Activated T-cell treated with anti-CD3 and anti-CD28 coated beads for 4 hours (primary cell): ENCODE measurements at regions not wholly inside any gene's neighbourhood (a gene's known extent, or its start where the extent isn't known, plus 50 kb on each side); places are given as distances from the start of the nearest gene placed in this dataset.

Source experiments
- DNase-seq: peaks from one replicate; pipeline ENCODE4 v3.0.0-alpha.2; 2020

DNA sequence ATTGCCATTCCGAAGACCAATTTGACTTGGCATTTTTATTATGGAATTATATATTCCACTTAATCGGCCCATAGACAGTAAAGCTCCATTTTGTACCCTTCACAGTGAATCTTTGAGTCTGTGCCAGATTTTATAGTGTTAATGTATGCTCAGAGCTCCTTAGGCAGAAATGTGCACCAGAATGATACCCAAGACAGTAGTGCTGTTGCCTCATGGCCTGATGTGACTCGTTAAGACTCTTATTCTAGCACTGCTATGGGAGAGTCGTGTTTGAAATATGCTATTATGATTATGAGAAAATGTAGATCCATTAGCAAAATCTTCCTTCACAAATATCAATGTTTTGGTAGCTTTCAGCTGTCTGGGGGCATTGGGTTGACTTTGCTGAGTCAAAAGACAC, 209.8 kb upstream of the RAG2 start:
- DNase-seq: no peak

DNA sequence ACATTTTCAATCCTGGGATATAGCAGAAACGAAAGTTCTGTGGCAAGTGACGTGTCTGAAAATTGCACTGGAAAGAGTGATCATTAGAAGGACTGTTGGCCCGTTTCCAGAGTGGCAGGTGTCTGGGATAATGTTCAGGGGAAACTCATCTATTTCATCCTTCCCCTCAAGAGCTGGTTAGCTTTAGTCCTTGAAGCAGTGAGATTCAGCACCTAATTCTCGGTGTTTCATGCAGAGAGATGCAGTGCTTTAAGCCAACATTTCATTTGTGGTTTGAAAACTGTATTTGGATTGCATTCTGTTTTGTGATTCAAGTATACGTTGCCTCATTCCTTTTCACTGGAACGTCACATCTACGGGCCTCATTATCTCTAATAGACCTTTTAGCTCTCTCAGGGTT, 205.0 kb upstream of the RAG2 start:
- DNase-seq: no peak

- DNase-seq: no peak
Observed at GRCh38 chr11:36792996-36793914, 195.2 kb upstream of the RAG2 start.

DNA sequence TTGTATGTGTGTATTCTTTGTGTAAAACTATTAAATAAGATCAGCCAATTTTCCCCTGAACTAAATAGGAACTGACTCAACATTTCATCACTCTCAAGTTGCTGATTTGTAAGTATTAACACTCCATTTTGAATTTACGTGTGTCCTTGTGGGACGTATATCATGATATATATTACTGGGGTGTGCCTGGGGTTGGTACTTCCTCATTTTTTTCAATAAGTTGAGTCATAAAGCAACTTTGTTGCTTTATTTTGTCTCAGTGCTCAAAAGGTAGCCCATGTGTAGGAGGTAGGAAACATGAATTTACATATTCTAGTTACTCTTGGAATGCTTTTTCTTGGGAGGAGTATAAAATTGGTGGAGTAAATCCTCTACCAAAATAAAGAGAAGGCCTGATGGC, 193.9 kb upstream of the RAG2 start:
- DNase-seq: no peak

GRCh38 chr11:36790526-36790925, 192.5 kb upstream of the RAG2 start:
- no peak for DNase-seq

DNA sequence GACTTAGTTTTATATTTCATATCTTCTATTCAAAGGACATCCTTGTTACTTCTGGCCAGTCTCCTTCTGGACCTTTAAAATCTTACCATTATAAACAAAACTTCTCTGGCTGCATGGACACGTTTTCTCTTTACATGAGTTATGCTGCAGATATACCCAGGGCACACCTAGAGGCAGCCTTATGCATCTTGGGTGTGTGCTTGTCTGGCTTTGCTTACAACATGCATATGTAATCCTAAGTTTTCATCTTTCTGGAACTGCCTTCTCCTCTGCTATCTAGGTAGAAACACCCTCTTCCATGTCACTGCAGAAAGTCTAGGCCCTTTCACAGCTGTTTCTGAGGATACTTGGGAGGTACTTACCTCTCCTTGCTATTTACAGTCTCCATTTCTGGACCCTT, 185.8 kb upstream of the RAG2 start:
- no peak for DNase-seq

DNA sequence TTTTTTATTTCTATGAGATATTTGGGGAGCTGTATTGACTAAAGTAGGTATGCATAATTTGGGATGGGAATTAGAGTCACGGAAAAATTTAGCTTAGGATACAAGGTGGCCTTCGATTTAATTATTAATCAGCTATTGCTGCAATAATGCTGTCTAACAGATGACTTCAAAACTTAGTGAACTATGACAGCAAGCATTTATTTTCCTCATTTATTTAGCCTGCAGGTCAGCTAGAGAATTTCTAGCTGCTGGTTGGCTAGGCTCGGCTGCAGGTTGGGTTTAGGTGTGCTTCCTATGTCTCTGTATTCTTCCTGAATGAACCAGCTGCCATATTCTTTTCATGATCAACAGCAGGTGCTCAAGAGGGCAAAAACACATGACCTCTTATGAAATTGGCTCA, 181.8 kb upstream of the RAG2 start:
- no peak for DNase-seq

- DNase-seq: no peak
Observed at GRCh38 chr11:36777311-36777710, 179.3 kb upstream of the RAG2 start.

DNA sequence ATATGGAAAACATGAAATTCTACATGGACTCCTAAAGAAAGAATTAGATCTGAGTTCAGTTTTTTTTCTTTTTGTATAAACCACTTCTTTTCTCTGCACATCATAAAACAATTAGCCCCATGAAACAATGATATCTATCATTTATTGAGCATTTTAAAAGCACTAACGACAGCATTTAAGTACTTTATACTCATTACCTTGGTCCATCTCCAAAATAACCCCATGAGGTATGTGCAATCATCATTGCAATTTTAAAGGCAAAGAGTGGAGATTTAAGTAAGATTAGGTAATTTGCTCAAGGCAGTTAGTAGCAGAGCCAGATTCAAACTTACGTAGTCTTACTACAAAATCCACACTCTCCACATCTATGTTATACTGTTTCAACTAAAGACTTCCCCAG, 177.7 kb upstream of the RAG2 start:
- no peak for DNase-seq

GRCh38 chr11:36775130-36775529, 177.1 kb upstream of the RAG2 start:
- DNase-seq: no peak

GRCh38 chr11:36774603-36775002, 176.6 kb upstream of the RAG2 start:
- no peak for DNase-seq

GRCh38 chr11:36763187-36763586, 165.2 kb upstream of the RAG2 start:
- no peak for DNase-seq

- DNase-seq: no peak
Observed at GRCh38 chr11:36757075-36757474, 159.0 kb upstream of the RAG2 start.

DNA sequence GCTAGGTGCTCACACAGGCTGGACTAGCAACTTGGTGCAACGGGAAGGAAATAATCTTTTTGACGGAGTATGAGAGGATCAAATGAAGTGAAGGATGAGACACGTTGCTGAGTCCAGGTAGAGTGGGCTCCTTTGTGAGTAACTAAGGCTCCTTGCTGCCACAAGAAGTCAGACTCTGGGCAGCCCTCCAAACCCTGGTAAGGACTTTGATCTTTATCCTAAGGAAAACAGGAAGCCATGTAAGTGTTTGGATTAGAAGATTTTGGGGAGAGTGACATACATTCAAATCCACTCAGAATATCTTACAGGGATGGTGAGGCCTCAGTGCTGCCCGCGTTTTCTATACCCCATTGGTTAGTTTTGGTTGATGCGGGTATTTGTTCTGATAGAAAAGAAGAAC, 155.9 kb upstream of the RAG2 start:
- DNase-seq: no peak

GRCh38 chr11:36751996-36752395, 154.0 kb upstream of the RAG2 start:
- DNase-seq: no peak

DNA sequence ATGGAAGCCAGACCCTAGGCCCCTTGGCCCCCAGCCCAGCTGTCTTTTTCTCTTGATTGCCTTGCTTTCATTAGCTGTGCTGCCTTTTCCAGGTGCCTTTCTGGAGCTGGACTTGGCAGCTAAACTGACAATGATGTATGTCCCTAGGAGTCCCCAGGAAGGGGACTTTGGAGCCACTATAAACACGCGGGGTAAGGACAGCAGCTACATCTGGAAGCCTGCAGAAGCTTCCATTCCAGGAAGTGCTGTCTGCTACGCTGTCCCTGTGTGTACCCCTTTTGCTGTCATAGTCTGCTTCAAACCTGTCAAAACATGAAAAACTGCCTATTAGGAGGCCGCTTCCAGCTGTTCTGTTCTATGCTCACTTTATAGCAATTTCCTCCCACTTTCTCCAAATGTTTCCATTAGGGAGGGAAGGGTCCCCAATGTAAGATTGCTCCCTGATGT, 153.3 kb upstream of the RAG2 start:
- no peak for DNase-seq

- no peak for DNase-seq
Observed at GRCh38 chr11:36750349-36750748, 152.3 kb upstream of the RAG2 start.

GRCh38 chr11:36748836-36749235, 150.8 kb upstream of the RAG2 start:
- no peak for DNase-seq

- DNase-seq: peak; percentile 73
Observed at GRCh38 chr11:36746886-36747710, 149.1 kb upstream of the RAG2 start.

DNA sequence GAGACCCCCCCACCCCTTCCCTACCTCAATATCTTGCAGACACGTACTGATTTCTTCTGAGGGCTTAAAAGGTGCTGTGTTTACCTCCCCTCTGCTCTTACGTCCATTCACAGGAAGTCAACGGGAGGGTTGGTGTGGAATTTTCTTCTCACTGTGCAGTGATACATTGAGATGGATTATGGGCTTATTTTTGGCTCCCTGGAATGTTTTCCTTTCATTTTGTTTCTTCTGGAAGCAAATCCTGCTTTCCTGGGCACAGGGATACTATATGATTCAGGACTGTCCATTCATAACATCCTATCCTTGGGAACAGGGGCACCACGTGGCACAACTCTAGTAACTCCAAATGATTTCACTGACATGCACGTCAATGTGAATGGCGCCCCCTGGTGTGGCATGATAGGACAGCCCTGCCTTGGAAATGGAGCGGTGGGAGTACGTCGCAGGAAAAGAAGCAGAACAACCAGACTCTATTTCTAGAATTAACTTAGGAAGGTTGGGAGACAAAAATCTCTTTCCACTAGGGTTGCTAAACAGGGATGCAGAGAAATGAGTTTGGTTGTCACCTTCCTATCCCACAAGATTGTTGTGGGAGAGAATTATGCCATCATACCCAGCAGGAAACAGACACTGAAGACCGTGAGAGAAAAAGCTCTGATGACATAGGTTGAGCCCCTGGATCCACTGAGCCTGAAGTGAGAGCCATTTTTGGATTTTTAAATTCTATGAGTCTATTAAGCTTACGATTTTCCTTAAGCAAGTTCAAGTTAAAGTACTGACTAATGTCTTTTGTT, 146.5 kb upstream of the RAG2 start:
- peak; percentile 34 for DNase-seq

- DNase-seq: no peak
Observed at GRCh38 chr11:36743039-36743438, 145.0 kb upstream of the RAG2 start.

GRCh38 chr11:36741515-36741914, 143.5 kb upstream of the RAG2 start:
- no peak for DNase-seq

DNA sequence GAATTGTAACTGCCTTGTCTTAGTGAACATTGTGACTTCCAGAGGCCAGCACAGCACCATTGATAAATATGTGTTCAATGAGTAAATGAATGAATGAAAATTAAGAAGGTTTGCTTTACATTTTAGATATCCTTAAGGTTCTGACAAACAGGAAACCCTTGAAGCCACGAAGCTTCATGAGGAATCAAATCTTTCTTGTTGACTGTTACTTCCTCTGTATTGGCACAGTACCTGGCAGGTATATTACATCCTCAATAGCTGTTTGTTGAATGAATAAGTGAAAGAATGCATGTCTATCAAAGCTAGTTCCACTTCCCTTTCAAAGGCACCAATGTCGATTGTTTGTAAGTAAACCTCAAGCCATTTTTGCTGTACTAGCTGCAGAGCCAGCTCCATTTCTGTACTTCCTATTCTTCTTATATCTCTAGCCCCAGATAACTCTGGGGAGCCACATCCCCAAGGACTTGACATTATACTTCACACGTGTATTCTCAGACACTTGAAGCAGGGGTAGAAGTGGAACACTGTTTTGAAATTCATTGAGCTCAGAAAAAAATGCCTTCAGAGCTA, 140.3 kb upstream of the RAG2 start:
- DNase-seq: no peak
